K562 (cell line): ENCODE measurements at regions not wholly inside any gene's neighbourhood (a gene's known extent, or its start where the extent isn't known, plus 50 kb on each side); places are given as distances from the start of the nearest gene placed in this dataset.
A peak's percentile ranks its signal among the peaks of the same experiment; 100 is the strongest.

Experiments used
- ATAC-seq: fragments of 200-7000 bp; cut with Tn5 transposase; 3 replicates; pipeline ENCODE4 v1.9.1; 2020; ENCODE audit warnings: moderate library complexity
- BruUV-seq: library from RNA; stranded (reverse); fragments of 400-500 nt; replicated peaks from 2 replicates; lab custom pipeline; 2021; lab: Mats Ljungman, UMichigan
- CTCF ChIA-PET: fragments of 300-600 bp; formaldehyde crosslinking; extraction: SDS; loops from one replicate; lab custom pipeline; 2021; ENCODE audit warnings: low intra/inter-chr PET ratio; lab: Yijun Ruan, JAX
- POLR2A ChIA-PET: fragments of 300-600, 350-650 bp; sonication (Branson Sonifier 250); formaldehyde crosslinking; extraction: SDS; loops from one replicate; lab custom pipeline; 2021; ENCODE audit warnings: antibody characterized with exemption, inconsistent platforms; lab: Yijun Ruan, JAX
- DNase-seq, 4 experiments: peaks; one replicate each; pipeline versions ENCODE4 v3.0.0 to v3.0.0-alpha.2; 2011 to 2018; ENCODE audit warnings: low spot score in 3 of 4, mixed read lengths in 3 of 4; ENCODE audit errors: extremely low read depth in 1 of 4
- FAIRE-seq: peaks from 2 replicates; lab custom pipeline; 2011; peaks lifted over from hg19 to GRCh38; lab: Jason Lieb, UNC
- H2AFZ ChIP-seq: 2 replicates; pipeline ENCODE4 v1.6.0; 2011; ENCODE audit warnings: low read depth, low read length, control low read depth, inconsistent platforms
- H3K27ac ChIP-seq: fragments of 200-600 bp; 3 replicates; pipeline ENCODE4 v1.8.0; 2011; ENCODE audit warnings: low read depth, mild to moderate bottlenecking, control low read depth, inconsistent platforms, low read length, moderate library complexity, mixed read lengths; ENCODE audit errors: extremely low read depth
- H3K27me3 ChIP-seq, 2 experiments: fragments of 300-600 bp in 1 of 2; 2 replicates in 1 of 2; 3 replicates in 1 of 2; pipeline versions ENCODE4 v1.6.0 to v1.8.0; 2011; ENCODE audit warnings: inconsistent platforms in 2 of 2, low read length in 2 of 2, mild to moderate bottlenecking in 1 of 2, mixed read lengths in 1 of 2, moderate library complexity in 1 of 2; ENCODE audit not compliant: control insufficient read depth in 2 of 2, insufficient read depth in 2 of 2
- H3K36me3 ChIP-seq: fragments of 300-600 bp; 3 replicates; pipeline ENCODE4 v1.8.0; 2011; ENCODE audit warnings: mild to moderate bottlenecking, low read length, inconsistent platforms; ENCODE audit not compliant: control insufficient read depth, insufficient read depth
- H3K4me1 ChIP-seq, 2 experiments: fragments of 200-600 bp in 1 of 2; replicated peaks in 1 of 2; 2 replicates in 1 of 2; 3 replicates in 1 of 2; pipeline versions ENCODE4 v1.5.1 to v1.8.0; 2011; ENCODE audit warnings: inconsistent platforms in 2 of 2, low read length in 2 of 2, mild to moderate bottlenecking in 1 of 2, mixed read lengths in 1 of 2, moderate library complexity in 1 of 2; ENCODE audit not compliant: control insufficient read depth in 2 of 2, insufficient read depth in 2 of 2
- H3K4me2 ChIP-seq: 2 replicates; pipeline ENCODE4 v1.6.1; 2011; ENCODE audit warnings: low read length, control low read depth, inconsistent platforms, mixed read lengths; ENCODE audit not compliant: insufficient read depth
- H3K4me3 ChIP-seq: fragments of 200-600 bp; sonication (generic), shearing (Covaris generic); 2 replicates; pipeline ENCODE4 v1.5.1; 2016; ENCODE audit warnings: control low read depth, inconsistent platforms
- H3K79me2 ChIP-seq: fragments of 200-600 bp; 3 replicates; pipeline ENCODE4 v1.8.0; 2011; ENCODE audit warnings: low read length, inconsistent platforms; ENCODE audit not compliant: control insufficient read depth, insufficient read depth
- H3K9ac ChIP-seq, 2 experiments: 2 replicates each; pipeline versions ENCODE4 v1.6.0 to v1.6.1; 2011; ENCODE audit warnings: low read depth in 2 of 2, low read length in 2 of 2, control low read depth in 1 of 2, inconsistent platforms in 1 of 2, mild to moderate bottlenecking in 1 of 2, mixed read lengths in 1 of 2; ENCODE audit not compliant: insufficient read depth in 1 of 2
- H3K9me1 ChIP-seq: one replicate; pipeline ENCODE4 v1.6.0; 2011; ENCODE audit warnings: inconsistent platforms, mild to moderate bottlenecking, low read length, moderate library complexity; ENCODE audit not compliant: control insufficient read depth, insufficient read depth
- H3K9me3 ChIP-seq: replicated peaks from 2 replicates; pipeline ENCODE4 v1.5.1; 2011; ENCODE audit warnings: low read depth, low read length, inconsistent platforms; ENCODE audit not compliant: control insufficient read depth, insufficient read depth
- H4K20me1 ChIP-seq: replicated peaks from 2 replicates; pipeline ENCODE4 v1.6.1; 2011; ENCODE audit warnings: low read length, inconsistent platforms, mixed read lengths; ENCODE audit not compliant: control insufficient read depth, insufficient read depth
- C11orf30 ChIP-seq: fragments of 450-650 bp; IDR thresholded peaks from 2 replicates; pipeline ENCODE4 v1.6.1; 2016; ENCODE audit warnings: low read depth, mild to moderate bottlenecking
- CREBBP ChIP-seq: IDR thresholded peaks from one replicate; pipeline ENCODE4 v1.6.1; 2012; ENCODE audit warnings: low read depth, mild to moderate bottlenecking, control low read depth, inconsistent platforms, low read length
- CUX1 ChIP-seq: fragments of 200-800 bp; sonication (Bioruptor generic); IDR thresholded peaks from 2 replicates; pipeline ENCODE4 v1.6.1; 2016; ENCODE audit warnings: missing genetic modification characterization, missing compliant biosample characterization
- DDX20 ChIP-seq: fragments of 450-650 bp; IDR thresholded peaks from 2 replicates; pipeline ENCODE4 v1.6.1; 2016; ENCODE audit warnings: missing genetic modification characterization, low read depth, mild to moderate bottlenecking, missing compliant biosample characterization, moderate library complexity
- E2F1 ChIP-seq: sonication (generic); formaldehyde crosslinking; IDR thresholded peaks from 2 replicates; pipeline ENCODE4 v1.8.1; 2023; ENCODE audit warnings: mild to moderate bottlenecking, missing genetic modification reagents, moderate library complexity
- NFIC ChIP-seq: fragments of 450-650 bp; IDR thresholded peaks from 2 replicates; pipeline ENCODE4 v1.6.1; 2017; ENCODE audit warnings: mild to moderate bottlenecking, inconsistent platforms
- NFIX ChIP-seq: fragments of 250-450 bp; sonication (Bioruptor Pico); IDR thresholded peaks from 2 replicates; pipeline ENCODE4 v1.4.0; 2020; ENCODE audit warnings: low read depth, mild to moderate bottlenecking, moderate library complexity
- PML ChIP-seq: IDR thresholded peaks from 2 replicates; pipeline ENCODE4 v1.6.1; 2012; ENCODE audit warnings: low read length, inconsistent platforms
- SMAD3 ChIP-seq: fragments of 450-650 bp; formaldehyde crosslinking; conservative IDR thresholded peaks from 2 replicates; pipeline ENCODE4 v1.4.0; 2020; ENCODE audit warnings: mild to moderate bottlenecking
- ZBTB43 ChIP-seq: sonication (generic); formaldehyde crosslinking; IDR thresholded peaks from 2 replicates; pipeline ENCODE4 v1.8.0; 2023; ENCODE audit warnings: mild to moderate bottlenecking, missing genetic modification reagents
- ZNF436 ChIP-seq: fragments of 250-450, 450-650 bp; sonication (Bioruptor Pico); formaldehyde crosslinking; IDR thresholded peaks from 2 replicates; pipeline ENCODE4 v1.7.0; 2020; ENCODE audit warnings: mild to moderate bottlenecking
- ZNF778 ChIP-seq: fragments of 450-650 bp; formaldehyde crosslinking; IDR thresholded peaks from 2 replicates; pipeline ENCODE4 v1.4.0; 2020; ENCODE audit warnings: mild to moderate bottlenecking, moderate library complexity
- WGBS: fragments of 100-300 bp; shearing (Covaris generic); methylation state at CpG from one replicate; pipeline ENCODE4 v1.1.6; 2016; ENCODE audit warnings: low coverage, mixed read lengths; ENCODE audit not compliant: insufficient coverage; ENCODE audit errors: missing lambda C conversion rate; 5-methylcytosine and 5-hydroxymethylcytosine counted together
- in situ Hi-C: fragments of 300-500 bp; cut with MboI; formaldehyde crosslinking; loops from 4 replicates; pipeline ENCODE4 v1.15.0; 2018; ENCODE audit warnings: inconsistent platforms, mixed read lengths
- intact Hi-C: fragments of 100-400 bp; cut with micrococcal nuclease; formaldehyde crosslinking; loops from 2 replicates; pipeline ENCODE4 v1.14.2; 2022

GRCh38 chr11:100546714-100547113 lies 140.4 kb upstream of the ARHGAP42 start:
- Histone ChIP-seq H3K27me3 (no peaks in the 10 kb centered on the region), H3K27ac (no peak overlapping the region), H3K79me2 (no peaks in the 10 kb centered on the region), H3K9ac (no peak overlapping the region), H3K9me1 (no peaks in the 10 kb centered on the region), H3K4me3 (no peak overlapping the region), H4K20me1 (no peaks in the 10 kb centered on the region), H3K4me1 (no peaks in the 10 kb centered on the region), H2AFZ (no peak overlapping the region), H3K9me3 (no peaks in the 10 kb centered on the region), H3K4me2 (no peak overlapping the region), H3K36me3 (no peaks in the 10 kb centered on the region)
- POLR2A ChIA-PET: no interaction called here
- DNase-seq: no peak
- ATAC-seq: no peak
- 0% methylated on average over 2 of the region's 2 CpGs for WGBS
- no peak for FAIRE-seq
- TF ChIP-seq CUX1: no peak
- no peak for TF ChIP-seq ZNF436 (CRISPR knock-in tag)
- peak; percentile 85 for TF ChIP-seq NFIX (CRISPR knock-in tag)
- no peak for TF ChIP-seq E2F1
- TF ChIP-seq C11orf30: no peak
- no peak for TF ChIP-seq SMAD3 (CRISPR knock-in tag)
- TF ChIP-seq ZBTB43 (CRISPR knock-in tag): no peak
- TF ChIP-seq DDX20 (tag): no peak
- no peak for TF ChIP-seq PML
- TF ChIP-seq CREBBP: no peak
- TF ChIP-seq NFIC: peak; percentile 95
- TF ChIP-seq ZNF778 (CRISPR knock-in tag): no peak
- in situ Hi-C loops (no loop called here), intact Hi-C loops (no loop called here)
- no TSS peak for BruUV-seq
- CTCF ChIA-PET: no interaction called here
